Subcutaneous abdominal adipose tissue (tissue), 5 donors: ENCODE measurements at regions not wholly inside any gene's neighbourhood (a gene's known extent, or its start where the extent isn't known, plus 50 kb on each side); places are given as distances from the start of the nearest gene placed in this dataset.
A peak's percentile ranks its signal among the peaks of the same experiment; 100 is the strongest.

ENCODE experiments used
- H3K27ac ChIP-seq: one replicate; pipeline ENCODE4 v1.7.0; 2013; ENCODE audit warnings: low read depth, mild to moderate bottlenecking, inconsistent platforms, low read length, moderate library complexity
- H3K27me3 ChIP-seq, 5 donors: one replicate each; pipeline ENCODE4 v1.7.0; 2013; ENCODE audit warnings: low read length in 5 of 5, inconsistent platforms in 1 of 5; ENCODE audit not compliant: control insufficient read depth in 5 of 5, insufficient read depth in 4 of 5
- H3K36me3 ChIP-seq, 5 donors: one replicate each; pipeline ENCODE4 v1.7.0; 2013; ENCODE audit warnings: low read length in 5 of 5; ENCODE audit not compliant: control insufficient read depth in 5 of 5, insufficient read depth in 5 of 5
- H3K4me1 ChIP-seq, 5 donors: one replicate each; pipeline ENCODE4 v1.7.0; 2013; ENCODE audit warnings: low read length in 5 of 5, mild to moderate bottlenecking in 3 of 5, moderate library complexity in 1 of 5; ENCODE audit not compliant: control insufficient read depth in 5 of 5, insufficient read depth in 5 of 5
- H3K4me3 ChIP-seq, 5 donors: one replicate each; pipeline ENCODE4 v1.7.0; 2013; ENCODE audit warnings: low read length in 5 of 5, low read depth in 1 of 5
- H3K9ac ChIP-seq, 5 donors: one replicate each; pipeline ENCODE4 v1.7.0; 2013; ENCODE audit warnings: low read length in 5 of 5, mild to moderate bottlenecking in 4 of 5, moderate library complexity in 3 of 5
- H3K9me3 ChIP-seq, 5 donors: one replicate each; pipeline ENCODE4 v1.7.0; 2013; ENCODE audit warnings: low read length in 5 of 5; ENCODE audit not compliant: control insufficient read depth in 5 of 5
- donor health status: healthy.
- donor health status: healthy.
- donor health status: healthy.
- donor health status: healthy.
- donor health status: healthy.

DNA sequence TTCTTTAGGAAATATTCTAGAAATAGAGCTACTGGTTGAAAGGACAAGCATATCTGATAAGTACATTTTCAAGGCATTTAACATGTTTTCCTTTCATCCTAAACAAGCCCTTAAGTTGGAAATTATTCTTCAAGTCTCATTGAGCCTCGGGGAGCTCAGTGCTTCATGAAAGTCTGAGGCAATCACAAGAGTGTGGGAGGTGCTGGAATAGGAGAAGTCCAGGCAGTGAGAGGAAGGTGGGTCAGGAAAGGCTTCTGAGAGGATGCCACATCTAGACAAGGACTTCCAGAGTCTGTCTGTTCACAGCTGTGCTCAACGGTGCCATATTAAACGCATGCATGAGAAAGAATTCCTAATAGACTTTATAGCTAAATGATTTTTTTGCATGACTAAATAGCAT lies 69.8 kb downstream of the CD83 start:
- H3K36me3 ChIP-seq: no peaks in the 10 kb centered on the region

DNA sequence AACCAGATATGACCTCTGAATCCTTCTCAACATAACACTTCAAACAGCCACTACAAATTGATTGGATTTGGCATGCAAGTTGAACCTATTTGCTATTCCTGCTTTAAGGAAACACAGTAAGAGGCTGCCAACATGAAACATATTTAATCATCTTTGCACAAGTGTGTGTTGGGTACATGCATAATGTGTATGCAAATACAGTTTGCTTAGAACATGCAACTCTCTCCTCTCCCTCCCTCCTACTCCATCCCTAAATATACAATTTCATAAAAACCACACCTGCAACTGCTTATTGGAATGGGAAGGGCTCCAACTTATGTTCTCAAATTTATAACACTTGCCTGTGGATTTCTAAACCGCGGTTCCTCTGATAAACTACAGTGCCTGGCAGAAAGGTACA lies 71.5 kb downstream of the CD83 start:
- Histone ChIP-seq H3K9me3 (peaks cover 0 to 7% (median 0%) of the 10 kb centered on the region in 5 donors), H3K27me3 (peaks cover 0 to 4% (median 0%) of the 10 kb centered on the region in 5 donors), H3K9ac (no peak overlapping the region), H3K27ac (no peak overlapping the region), H3K4me3 (no peak overlapping the region), H3K4me1 (peaks cover 6 to 17% (median 12%) of the 10 kb centered on the region in 5 donors), H3K36me3 (no peaks in the 10 kb centered on the region)

More for the DNA sequence above, 69.8 kb downstream of the CD83 start:
- H3K4me3 ChIP-seq: no peak overlapping the region
- peaks cover 4 to 13% (median 9%) of the 10 kb centered on the region in 5 donors for H3K4me1 ChIP-seq
- H3K9me3 ChIP-seq: peaks cover 0 to 7% (median 0%) of the 10 kb centered on the region in 5 donors
- no peak overlapping the region for H3K27ac ChIP-seq
- no peaks in the 10 kb centered on the region for H3K27me3 ChIP-seq
- no peak overlapping the region for H3K9ac ChIP-seq

DNA sequence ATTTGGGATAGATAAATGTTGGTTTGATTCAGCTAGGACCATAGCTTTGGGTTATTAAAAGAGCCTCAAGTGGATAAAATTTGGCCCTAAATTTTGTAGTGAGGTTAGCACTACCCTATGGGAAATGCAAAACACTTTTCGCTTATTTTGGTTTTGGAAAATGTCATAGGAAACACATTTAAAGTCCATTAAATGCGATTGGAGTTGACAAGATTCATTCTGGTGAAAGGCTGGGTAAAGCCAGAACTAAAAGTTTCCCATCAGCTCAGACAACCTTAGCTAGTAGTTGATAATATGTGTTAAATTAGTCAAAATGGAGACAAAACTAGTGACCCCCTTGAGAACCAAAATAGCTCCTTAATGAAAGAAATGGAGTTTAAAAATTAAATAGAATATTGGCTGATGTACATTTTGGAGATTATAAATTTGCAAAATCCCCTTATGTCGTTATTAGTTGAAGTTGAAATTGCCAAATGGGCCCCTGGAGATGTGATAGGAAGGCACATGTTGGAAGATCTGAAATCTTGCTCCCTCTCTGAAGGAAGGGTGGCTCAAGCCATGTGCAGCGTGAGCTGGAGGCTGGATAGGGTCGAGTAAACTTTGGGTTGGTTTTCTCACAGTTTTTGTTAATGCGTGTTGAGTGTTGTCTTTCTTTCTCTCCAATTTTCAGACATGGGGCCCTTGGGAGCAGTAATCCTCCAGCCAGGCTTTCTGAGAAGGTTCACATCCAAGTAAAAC lies 72.8 kb downstream of the CD83 start:
- Histone ChIP-seq H3K4me1 (peaks cover 6 to 17% (median 12%) of the 10 kb centered on the region in 5 donors), H3K9me3 (peaks cover 0 to 5% (median 0%) of the 10 kb centered on the region in 5 donors), H3K27me3 (peaks cover 0 to 4% (median 0%) of the 10 kb centered on the region in 5 donors), H3K27ac (peak overlapping the region; percentile 46), H3K4me3 (no peak overlapping the region), H3K36me3 (no peaks in the 10 kb centered on the region), H3K9ac (peak overlapping the region in 1 of 5 donors; percentile 30)

DNA sequence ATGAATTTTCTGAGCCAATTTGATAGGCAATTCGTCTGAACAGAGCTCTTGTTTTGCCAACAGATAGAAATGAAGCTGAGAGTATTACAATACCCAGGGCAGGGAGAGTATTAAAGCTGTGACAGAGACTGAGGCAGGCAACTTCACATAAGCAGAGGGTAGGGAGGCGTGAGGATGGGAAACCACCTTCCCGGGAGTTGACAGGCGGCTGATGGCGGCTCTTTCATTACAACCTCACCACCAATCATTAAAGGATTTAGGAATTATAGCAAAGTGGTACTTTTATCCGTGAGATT lies 73.3 kb downstream of the CD83 start:
- Histone ChIP-seq H3K27me3 (peaks cover 0 to 4% (median 0%) of the 10 kb centered on the region in 5 donors), H3K27ac (peak overlapping the region; percentile 46), H3K4me3 (no peak overlapping the region), H3K36me3 (no peaks in the 10 kb centered on the region), H3K4me1 (peaks cover 6 to 13% (median 12%) of the 10 kb centered on the region in 5 donors), H3K9me3 (no peaks in the 10 kb centered on the region), H3K9ac (peak overlapping the region in 1 of 5 donors; percentile 30)

DNA sequence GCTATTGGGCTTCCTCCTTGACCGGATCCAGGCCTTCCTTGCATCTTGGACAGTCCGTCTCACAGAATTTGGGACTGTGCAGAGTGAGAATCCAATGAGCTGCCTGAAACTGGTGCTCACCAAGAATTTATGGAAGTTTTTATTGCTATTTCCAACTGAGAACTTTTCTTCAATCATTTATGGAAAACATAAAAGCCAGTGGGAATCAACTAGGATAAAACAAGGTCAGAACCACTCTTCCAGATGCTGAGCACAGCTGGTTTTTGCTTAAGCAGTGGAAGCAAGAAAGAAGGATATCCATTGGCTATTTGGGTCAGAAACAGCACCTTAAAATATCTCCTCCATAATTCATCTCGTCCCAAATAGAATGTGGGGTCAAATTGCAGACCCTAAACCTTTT lies 74.2 kb downstream of the CD83 start:
- Histone ChIP-seq H3K27ac (no peak overlapping the region), H3K4me1 (peaks cover 6 to 13% (median 12%) of the 10 kb centered on the region in 5 donors), H3K9ac (no peak overlapping the region), H3K4me3 (no peak overlapping the region), H3K9me3 (no peaks in the 10 kb centered on the region), H3K36me3 (no peaks in the 10 kb centered on the region), H3K27me3 (peaks cover 0 to 4% (median 0%) of the 10 kb centered on the region in 5 donors)

DNA sequence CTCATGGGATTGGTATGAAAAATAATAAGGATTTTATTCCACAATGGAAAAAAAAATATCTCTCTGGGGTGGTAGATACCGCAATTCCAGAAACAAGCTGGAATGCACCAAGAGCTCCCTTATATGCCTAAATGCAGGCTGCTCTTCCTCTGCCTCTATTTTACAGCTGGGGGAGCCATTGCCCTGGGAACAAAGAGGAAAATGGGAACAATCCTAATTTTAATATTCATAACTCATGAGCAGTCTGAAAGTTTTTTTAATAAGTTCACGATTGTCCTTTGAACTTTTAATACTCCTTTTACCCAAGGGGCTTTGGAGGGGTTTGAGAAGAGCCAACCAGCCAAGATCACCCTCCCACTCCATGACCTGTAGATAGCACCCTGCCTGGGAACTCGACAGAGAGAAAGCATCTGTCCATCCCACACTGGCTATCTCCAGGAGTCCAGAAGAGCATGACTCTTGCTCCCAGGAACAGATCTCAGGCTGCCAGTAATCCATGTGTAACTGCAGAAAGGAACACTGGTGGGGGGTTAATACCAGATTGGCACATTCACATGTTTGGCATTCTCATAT lies 74.7 kb downstream of the CD83 start:
- no peak overlapping the region for H3K4me3 ChIP-seq
- H3K9me3 ChIP-seq: no peaks in the 10 kb centered on the region
- peaks cover 6 to 13% (median 12%) of the 10 kb centered on the region in 5 donors for H3K4me1 ChIP-seq
- H3K36me3 ChIP-seq: no peaks in the 10 kb centered on the region
- peaks cover 0 to 4% (median 0%) of the 10 kb centered on the region in 5 donors for H3K27me3 ChIP-seq
- H3K9ac ChIP-seq: no peak overlapping the region
- no peak overlapping the region for H3K27ac ChIP-seq

DNA sequence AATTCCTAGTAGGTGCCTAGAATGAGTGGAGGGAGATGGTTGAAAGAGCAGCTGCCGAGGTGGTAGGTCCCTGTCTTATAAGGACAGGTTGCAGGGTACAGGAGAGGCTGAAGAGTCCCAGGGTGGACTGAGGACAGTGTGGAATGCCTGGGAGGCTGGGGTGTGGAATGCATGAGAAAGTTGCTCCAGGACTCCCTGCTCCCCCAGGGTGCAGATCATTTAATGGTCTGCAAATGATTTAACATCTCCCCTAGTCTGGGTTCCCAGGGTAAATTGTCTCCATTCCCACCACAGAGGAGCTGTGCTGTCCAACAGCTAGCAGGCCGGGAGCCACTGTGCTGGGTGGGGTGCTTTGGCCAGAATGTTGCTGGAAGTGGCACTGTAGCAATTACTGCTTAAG lies 76.0 kb downstream of the CD83 start:
- peaks cover 6 to 13% (median 12%) of the 10 kb centered on the region in 5 donors for H3K4me1 ChIP-seq
- H3K36me3 ChIP-seq: no peaks in the 10 kb centered on the region

DNA sequence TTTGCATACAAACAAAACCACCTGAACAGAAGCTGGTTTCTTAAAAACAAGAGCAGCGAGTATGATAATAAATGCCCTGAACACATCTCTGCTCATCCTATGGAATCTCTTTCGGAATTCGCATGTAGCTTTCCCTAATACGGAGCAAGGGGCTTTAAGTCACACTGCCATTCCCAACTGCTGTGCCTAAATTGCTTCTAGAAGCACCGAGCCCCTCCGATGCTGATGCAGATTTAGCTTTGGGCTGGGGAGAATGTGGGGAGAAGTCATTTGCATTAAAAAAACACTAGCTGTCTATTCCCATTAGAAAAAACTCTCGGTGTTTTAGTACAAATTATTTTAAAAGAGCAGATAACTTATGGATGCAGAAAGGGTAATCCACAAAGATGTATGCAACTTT lies 76.9 kb downstream of the CD83 start:
- Histone ChIP-seq H3K36me3 (no peaks in the 10 kb centered on the region), H3K27ac (no peak overlapping the region), H3K4me1 (peaks cover 6 to 13% (median 12%) of the 10 kb centered on the region in 5 donors), H3K4me3 (no peak overlapping the region), H3K27me3 (peaks cover 0 to 4% (median 0%) of the 10 kb centered on the region in 5 donors), H3K9me3 (no peaks in the 10 kb centered on the region), H3K9ac (no peak overlapping the region)

More for the DNA sequence above, 76.0 kb downstream of the CD83 start:
- Histone ChIP-seq H3K27ac (no peak overlapping the region), H3K27me3 (peaks cover 0 to 4% (median 0%) of the 10 kb centered on the region in 5 donors), H3K9ac (no peak overlapping the region), H3K9me3 (no peaks in the 10 kb centered on the region), H3K4me3 (no peak overlapping the region)

DNA sequence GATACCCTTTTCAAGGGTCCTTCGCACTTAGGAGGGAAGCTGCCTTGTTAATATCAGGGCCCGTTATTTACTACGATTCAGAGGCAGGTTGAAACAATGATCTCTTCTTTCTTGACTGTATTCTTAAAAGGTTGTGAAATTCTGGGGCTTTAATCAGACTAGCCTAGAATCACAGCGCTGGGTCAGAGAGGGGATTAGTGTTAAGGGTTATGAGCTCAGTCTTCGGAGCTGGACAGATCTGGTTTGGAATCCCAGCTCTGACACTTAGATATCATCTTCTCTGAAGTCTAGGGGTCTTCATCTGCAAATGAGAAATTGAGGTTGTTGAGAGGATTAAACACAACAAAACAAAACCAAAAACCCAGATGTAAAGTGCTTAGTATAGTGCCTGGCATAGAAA lies 77.4 kb downstream of the CD83 start:
- Histone ChIP-seq H3K9ac (no peak overlapping the region), H3K36me3 (no peaks in the 10 kb centered on the region), H3K4me3 (no peak overlapping the region), H3K27me3 (peaks cover 0 to 4% (median 0%) of the 10 kb centered on the region in 5 donors), H3K27ac (no peak overlapping the region), H3K9me3 (peaks cover 0 to under 1% (median 0%) of the 10 kb centered on the region in 5 donors), H3K4me1 (peaks cover 6 to 13% (median 12%) of the 10 kb centered on the region in 5 donors)

DNA sequence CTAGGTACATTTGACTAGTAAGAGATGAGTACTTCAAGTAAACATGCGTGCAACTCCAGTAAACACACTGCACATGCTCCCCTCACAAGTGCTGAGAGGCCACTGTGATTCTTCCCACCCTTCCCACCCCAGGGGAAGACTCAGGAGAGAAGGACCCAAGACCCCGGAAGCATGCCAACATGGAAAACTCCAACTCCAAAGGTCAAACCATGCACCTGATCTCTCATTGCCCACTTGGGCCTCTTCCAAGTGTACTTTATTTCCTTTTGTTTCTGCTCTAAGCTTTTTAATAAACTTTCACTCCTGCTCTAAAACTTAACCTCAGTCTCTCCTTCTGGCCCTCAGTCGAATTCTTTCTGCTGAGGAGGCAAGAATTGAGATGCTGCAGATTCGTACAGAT lies 78.5 kb downstream of the CD83 start:
- Histone ChIP-seq H3K36me3 (no peaks in the 10 kb centered on the region), H3K9ac (no peak overlapping the region), H3K4me3 (no peak overlapping the region), H3K27me3 (peaks cover 0 to 4% (median 0%) of the 10 kb centered on the region in 5 donors), H3K9me3 (peaks cover 0 to 3% (median 0%) of the 10 kb centered on the region in 5 donors), H3K27ac (no peak overlapping the region), H3K4me1 (peaks cover 2 to 6% (median 6%) of the 10 kb centered on the region in 5 donors)
